Activated CD4-positive, alpha-beta memory T cell treated with anti-CD3 and anti-CD28 coated beads for 36 hours (primary cell): ENCODE measurements at regions not wholly inside any gene's neighbourhood (a gene's known extent, or its start where the extent isn't known, plus 50 kb on each side); places are given as distances from the start of the nearest gene placed in this dataset.

ENCODE experiments used
- CTCF ChIA-PET: fragments of 350-600 bp; sonication (Branson Sonifier 250); formaldehyde crosslinking; loops from one replicate; lab custom pipeline; 2021; ENCODE audit warnings: antibody characterized with exemption, inconsistent platforms; lab: Charles Lee
- POLR2A ChIA-PET: fragments of 350-600 bp; sonication (Branson Sonifier 250); formaldehyde crosslinking; loops from one replicate; lab custom pipeline; 2021; ENCODE audit warnings: antibody characterized with exemption; lab: Charles Lee
- DNase-seq: peaks from one replicate; pipeline ENCODE4 v3.0.0-alpha.2; 2020
- H3K27ac Mint-ChIP-seq: one replicate; pipeline ENCODE4 v1.8.0; 2021; ENCODE audit warnings: mixed read lengths
- H3K27me3 Mint-ChIP-seq: one replicate; pipeline ENCODE4 v1.8.0; 2021; ENCODE audit warnings: mixed read lengths
- H3K36me3 Mint-ChIP-seq: one replicate; pipeline ENCODE4 v1.8.0; 2021; ENCODE audit warnings: mixed read lengths
- H3K4me1 Mint-ChIP-seq: one replicate; pipeline ENCODE4 v1.8.0; 2021; ENCODE audit warnings: low read depth, mixed read lengths
- H3K4me3 Mint-ChIP-seq: one replicate; pipeline ENCODE4 v1.8.0; 2021; ENCODE audit warnings: mild to moderate bottlenecking, mixed read lengths
- H3K9me3 Mint-ChIP-seq: one replicate; pipeline ENCODE4 v1.8.0; 2021; ENCODE audit warnings: mixed read lengths
- intact Hi-C: fragments of 100-400 bp; cut with micrococcal nuclease; formaldehyde crosslinking; loops from one replicate; pipeline ENCODE4 v1.15.1; 2023

DNA sequence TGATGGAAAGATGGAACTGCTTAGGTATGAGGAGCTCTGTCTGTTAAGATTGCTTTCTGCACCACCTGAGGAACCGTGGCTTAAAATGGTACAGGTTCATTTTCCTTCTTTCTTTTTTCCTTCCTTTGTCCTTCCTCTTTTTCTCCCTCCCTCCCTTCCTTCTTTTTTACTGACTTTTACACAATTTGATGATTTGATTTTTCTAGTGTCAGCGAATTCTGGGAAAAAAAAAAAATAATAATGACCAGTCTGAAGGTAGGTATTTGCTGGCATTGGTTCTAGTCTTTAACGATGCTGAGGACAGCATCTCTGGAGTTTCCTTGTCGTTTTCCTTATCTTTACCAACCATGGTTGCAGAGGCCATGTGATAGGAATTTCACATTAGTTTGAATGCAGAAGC is 613.5 kb downstream of the EDEM1 start:
- Mint-ChIP-seq H3K4me1 (no peaks in the 10 kb centered on the region), H3K36me3 (no peaks in the 10 kb centered on the region), H3K27ac (no peak overlapping the region), H3K9me3 (peaks cover 2% of the 10 kb centered on the region), H3K4me3 (no peak overlapping the region), H3K27me3 (no peaks in the 10 kb centered on the region)
- DNase-seq = no peak
- ChIA-PET POLR2A (no interaction called here), CTCF (no interaction called here)
- intact Hi-C loops = no loop called here

DNA sequence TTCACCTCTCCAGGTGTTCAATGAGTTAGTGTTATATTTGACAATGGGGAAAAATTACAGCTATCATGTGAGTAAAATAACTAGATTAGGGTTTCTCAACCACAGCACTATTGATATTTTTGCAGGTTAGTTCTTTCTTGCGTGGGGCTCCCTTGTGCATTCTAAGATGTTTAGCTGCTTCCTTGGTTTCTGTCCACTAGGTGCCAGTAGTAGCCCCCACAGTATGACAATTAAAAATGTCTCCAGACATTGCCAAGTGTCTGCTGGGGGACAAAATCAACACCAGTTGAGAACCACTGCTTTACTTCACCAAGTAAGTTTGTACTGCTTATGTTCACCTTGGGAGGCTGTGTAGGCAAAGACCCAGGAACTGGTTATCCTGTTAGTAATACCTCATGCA is 618.7 kb downstream of the EDEM1 start:
- H3K4me3 Mint-ChIP-seq = no peak overlapping the region
- H3K4me1 Mint-ChIP-seq = no peaks in the 10 kb centered on the region
- POLR2A ChIA-PET = no interaction called here
- intact Hi-C loops = no loop called here
- no peaks in the 10 kb centered on the region for H3K27me3 Mint-ChIP-seq
- no peak overlapping the region for H3K27ac Mint-ChIP-seq
- H3K36me3 Mint-ChIP-seq = no peaks in the 10 kb centered on the region
- CTCF ChIA-PET = no interaction called here
- DNase-seq = no peak
- peaks cover 2% of the 10 kb centered on the region for H3K9me3 Mint-ChIP-seq

DNA sequence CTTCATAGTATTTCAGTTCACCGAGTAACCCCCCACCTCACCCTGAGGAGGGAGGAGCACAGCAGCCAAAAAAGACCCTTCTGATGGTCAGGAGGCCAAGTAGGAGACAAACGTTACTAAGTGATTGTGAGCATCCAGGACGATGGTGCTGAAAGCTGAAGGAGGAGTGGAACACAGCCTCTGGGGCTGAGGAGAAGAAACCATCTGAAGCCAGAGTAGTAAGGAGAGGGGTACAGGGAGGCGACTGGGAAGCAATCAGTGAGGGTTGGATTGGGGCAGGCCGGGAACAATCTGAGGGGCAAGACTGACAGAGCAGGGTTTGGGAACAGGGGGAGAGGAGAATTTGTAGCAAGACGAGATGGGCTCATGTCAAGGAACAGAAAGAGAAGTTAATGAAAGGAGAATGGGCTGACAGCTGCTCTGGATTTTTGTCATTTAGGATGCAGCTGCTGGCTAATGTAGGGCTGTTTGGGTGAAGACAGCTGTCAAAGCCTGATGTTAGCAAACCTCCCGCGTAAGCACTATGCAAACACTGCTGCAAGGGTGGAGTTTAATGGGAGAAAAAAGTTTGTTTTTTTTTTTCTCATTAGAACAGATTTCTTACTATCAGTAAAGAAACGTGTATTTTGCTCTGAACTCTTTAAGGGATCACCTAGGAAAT is 622.2 kb downstream of the EDEM1 start:
- H3K27me3 Mint-ChIP-seq = no peaks in the 10 kb centered on the region
- H3K4me1 Mint-ChIP-seq = no peaks in the 10 kb centered on the region
- no peak overlapping the region for H3K27ac Mint-ChIP-seq
- no peaks in the 10 kb centered on the region for H3K36me3 Mint-ChIP-seq
- intact Hi-C loops = no loop called here
- H3K4me3 Mint-ChIP-seq = no peak overlapping the region
- POLR2A ChIA-PET = no interaction called here
- H3K9me3 Mint-ChIP-seq = no peaks in the 10 kb centered on the region
- CTCF ChIA-PET = no interaction called here
- DNase-seq = no peak

DNA sequence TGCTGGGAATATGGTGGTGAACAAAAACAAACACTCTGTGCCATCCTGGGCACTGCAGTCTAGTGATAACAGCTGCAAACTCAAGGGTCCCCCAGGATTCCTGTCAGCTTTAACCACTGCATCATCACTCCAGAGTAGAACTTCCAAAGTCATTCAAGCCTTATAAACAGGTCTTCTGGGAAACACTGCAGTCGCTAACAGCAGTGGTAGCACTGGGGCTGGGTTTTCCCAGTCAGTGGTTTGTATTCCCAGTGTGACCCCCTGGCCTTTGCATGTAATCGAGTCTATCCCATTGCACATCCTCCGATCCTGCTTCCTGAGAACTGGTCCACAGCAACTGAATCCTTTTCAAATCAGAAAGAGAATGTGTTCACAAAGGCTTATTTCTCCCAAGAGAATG is 623.5 kb downstream of the EDEM1 start:
- no peaks in the 10 kb centered on the region for H3K9me3 Mint-ChIP-seq
- ChIA-PET POLR2A (no interaction called here), CTCF (no interaction called here)
- no peak overlapping the region for H3K4me3 Mint-ChIP-seq
- no peaks in the 10 kb centered on the region for H3K36me3 Mint-ChIP-seq
- DNase-seq = no peak
- H3K27ac Mint-ChIP-seq = no peak overlapping the region
- intact Hi-C loops = no loop called here
- no peaks in the 10 kb centered on the region for H3K27me3 Mint-ChIP-seq
- H3K4me1 Mint-ChIP-seq = no peaks in the 10 kb centered on the region

DNA sequence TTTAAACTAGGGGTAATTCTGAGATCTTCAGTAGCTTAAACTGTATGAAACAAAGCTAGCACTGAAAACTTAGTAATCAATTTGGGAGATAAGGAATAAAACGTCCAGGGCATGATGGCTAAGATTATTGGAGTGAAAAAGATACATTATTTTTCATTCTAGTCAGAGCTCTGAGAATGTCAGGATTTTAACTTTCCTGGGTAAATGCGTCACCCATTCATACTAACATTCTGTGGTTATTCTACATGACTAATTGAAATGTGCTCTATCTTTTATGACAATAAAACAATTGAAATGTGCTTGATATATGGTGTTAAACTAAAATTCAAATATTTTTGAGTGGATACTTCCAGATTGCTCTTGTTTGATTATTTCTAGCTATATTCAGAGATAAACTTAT is 626.0 kb downstream of the EDEM1 start:
- Mint-ChIP-seq H3K27ac (no peak overlapping the region), H3K9me3 (no peaks in the 10 kb centered on the region), H3K36me3 (no peaks in the 10 kb centered on the region), H3K4me1 (no peaks in the 10 kb centered on the region), H3K4me3 (no peak overlapping the region), H3K27me3 (no peaks in the 10 kb centered on the region)
- ChIA-PET CTCF (no interaction called here), POLR2A (no interaction called here)
- intact Hi-C loops = no loop called here
- no peak for DNase-seq

DNA sequence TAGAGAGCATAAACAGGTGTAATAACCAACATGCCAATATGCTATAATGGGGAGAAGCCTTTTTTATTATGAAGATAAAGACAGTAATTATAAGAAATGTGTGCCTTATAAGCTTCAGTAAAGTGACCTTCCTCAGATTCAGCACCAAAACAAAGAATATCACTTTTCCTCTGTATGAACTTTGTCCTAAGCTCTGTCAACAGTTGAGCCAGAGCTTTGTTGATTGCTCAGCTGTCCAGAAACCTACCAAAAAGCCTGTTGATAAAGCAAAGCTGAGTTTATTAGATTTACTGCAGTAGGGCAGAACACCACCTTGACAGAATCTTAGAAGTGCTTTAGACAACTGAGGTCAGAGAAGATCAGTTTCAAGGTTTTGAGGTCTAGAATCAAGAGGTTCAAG is 635.3 kb downstream of the EDEM1 start:
- H3K4me3 Mint-ChIP-seq = no peak overlapping the region
- H3K27ac Mint-ChIP-seq = no peak overlapping the region
- no peak for DNase-seq
- H3K27me3 Mint-ChIP-seq = no peaks in the 10 kb centered on the region
- intact Hi-C loops = no loop called here
- CTCF ChIA-PET = no interaction called here
- POLR2A ChIA-PET = no interaction called here
- H3K36me3 Mint-ChIP-seq = no peaks in the 10 kb centered on the region
- H3K4me1 Mint-ChIP-seq = no peaks in the 10 kb centered on the region
- H3K9me3 Mint-ChIP-seq = peaks cover 4% of the 10 kb centered on the region

DNA sequence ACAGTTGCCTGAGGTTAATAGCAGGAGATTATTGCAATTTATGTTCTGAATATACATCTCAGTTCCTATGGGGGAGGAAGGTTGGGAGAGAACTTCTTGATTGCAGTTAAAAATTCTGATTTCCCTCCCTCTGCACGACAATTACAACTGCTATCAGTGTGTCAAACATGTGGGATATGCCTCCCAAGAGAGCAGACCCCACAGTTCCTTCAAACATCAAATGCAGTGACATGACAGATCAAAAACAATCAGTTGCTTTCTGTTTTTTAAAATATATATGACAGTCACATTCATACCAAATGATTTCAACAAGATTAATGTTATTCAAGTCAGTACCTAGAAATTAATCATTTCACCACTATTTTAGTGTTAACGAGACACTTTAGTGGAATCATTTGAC is 639.0 kb downstream of the EDEM1 start:
- intact Hi-C loops = no loop called here
- no peak for DNase-seq
- H3K4me3 Mint-ChIP-seq = no peak overlapping the region
- ChIA-PET POLR2A (no interaction called here), CTCF (no interaction called here)
- peaks cover 4% of the 10 kb centered on the region for H3K9me3 Mint-ChIP-seq
- H3K4me1 Mint-ChIP-seq = no peaks in the 10 kb centered on the region
- no peak overlapping the region for H3K27ac Mint-ChIP-seq
- H3K36me3 Mint-ChIP-seq = no peaks in the 10 kb centered on the region
- H3K27me3 Mint-ChIP-seq = no peaks in the 10 kb centered on the region

DNA sequence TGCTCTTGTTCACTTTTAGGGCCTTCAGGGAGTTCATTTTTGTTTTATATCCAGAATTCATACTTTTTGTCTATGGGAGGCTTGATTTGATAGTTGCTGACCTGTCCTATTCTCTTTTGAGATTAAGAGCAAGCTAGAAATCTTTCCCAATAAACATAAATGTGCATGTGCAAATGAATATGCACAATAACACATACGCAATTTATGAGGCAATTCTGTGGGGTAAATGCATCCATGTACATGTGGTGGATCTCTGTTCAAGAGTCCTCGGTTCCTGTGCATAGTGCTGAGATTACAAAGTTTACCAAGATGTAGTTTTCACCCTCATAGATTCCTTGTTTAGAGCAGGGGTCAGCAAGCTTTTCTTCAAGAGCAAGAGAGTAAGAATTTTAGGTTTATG is 640.7 kb downstream of the EDEM1 start:
- Mint-ChIP-seq H3K9me3 (peaks cover 4% of the 10 kb centered on the region), H3K27me3 (no peaks in the 10 kb centered on the region), H3K36me3 (no peaks in the 10 kb centered on the region), H3K4me3 (no peak overlapping the region), H3K27ac (no peak overlapping the region), H3K4me1 (no peaks in the 10 kb centered on the region)
- DNase-seq = no peak
- POLR2A ChIA-PET = no interaction called here
- CTCF ChIA-PET = no interaction called here
- intact Hi-C loops = no loop called here

DNA sequence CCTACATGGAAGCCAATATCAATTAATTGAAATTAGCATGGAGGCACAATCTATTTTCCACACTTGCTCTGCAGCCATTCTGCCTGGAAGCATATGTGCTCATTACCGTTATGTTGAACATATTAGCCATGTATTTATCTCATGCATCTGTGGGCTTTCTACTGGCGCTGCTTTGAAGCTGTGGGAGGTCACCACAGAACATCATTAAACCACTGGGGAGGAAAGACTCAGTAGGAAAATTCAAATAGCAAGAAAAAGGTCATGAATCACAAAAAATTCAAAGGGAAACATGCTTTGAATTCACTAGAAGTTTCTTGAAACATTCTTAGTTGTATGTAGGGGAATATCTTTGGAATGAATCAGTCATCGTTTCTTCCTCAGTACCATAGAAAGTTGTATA is 652.5 kb downstream of the EDEM1 start:
- Mint-ChIP-seq H3K4me3 (no peak overlapping the region), H3K27ac (no peak overlapping the region), H3K27me3 (no peaks in the 10 kb centered on the region), H3K36me3 (no peaks in the 10 kb centered on the region), H3K9me3 (no peaks in the 10 kb centered on the region), H3K4me1 (no peaks in the 10 kb centered on the region)
- DNase-seq = no peak
- intact Hi-C loops = no loop called here
- ChIA-PET CTCF (no interaction called here), POLR2A (no interaction called here)

DNA sequence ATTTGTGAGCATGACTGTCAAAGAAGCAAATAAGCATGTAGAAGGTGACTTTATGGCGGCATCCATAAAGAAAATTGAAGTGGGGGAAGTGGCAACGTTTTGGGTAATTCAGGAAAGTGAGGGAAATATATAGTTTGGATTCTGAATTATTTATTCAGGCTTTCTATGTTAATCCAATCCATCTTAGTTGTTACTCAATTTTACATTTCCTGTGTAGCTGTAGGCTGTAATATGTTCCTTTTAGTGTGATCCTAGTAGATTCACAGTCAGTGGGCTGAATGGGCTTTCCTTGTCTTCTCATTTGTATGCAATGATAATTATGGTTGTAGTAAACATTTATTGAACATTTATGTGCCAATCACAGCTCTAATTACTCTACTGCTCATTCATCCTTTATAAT is 654.1 kb downstream of the EDEM1 start:
- Mint-ChIP-seq H3K36me3 (no peaks in the 10 kb centered on the region), H3K4me1 (no peaks in the 10 kb centered on the region), H3K27ac (no peak overlapping the region), H3K9me3 (no peaks in the 10 kb centered on the region), H3K27me3 (no peaks in the 10 kb centered on the region), H3K4me3 (no peak overlapping the region)
- CTCF ChIA-PET = no interaction called here
- intact Hi-C loops = no loop called here
- DNase-seq = no peak
- POLR2A ChIA-PET = no interaction called here

DNA sequence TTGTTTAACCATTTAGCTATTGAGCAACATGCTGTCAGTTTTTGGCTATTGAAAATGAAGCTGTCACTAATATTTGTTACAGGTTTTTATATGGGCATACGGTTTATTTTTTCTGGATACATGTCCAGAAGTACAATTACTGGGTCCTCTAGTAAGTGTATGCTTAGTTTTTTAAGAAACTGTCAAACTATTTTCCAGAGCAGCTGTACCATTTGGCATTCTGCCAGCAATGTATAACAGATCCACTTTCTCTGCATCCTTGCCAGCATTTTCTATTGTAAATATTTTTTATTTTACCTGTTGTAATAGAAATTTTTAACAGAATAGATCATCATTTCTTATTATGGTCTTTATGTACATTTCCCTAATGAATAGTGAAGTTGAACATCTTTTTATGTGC is 658.8 kb downstream of the EDEM1 start:
- H3K27me3 Mint-ChIP-seq = no peaks in the 10 kb centered on the region
- no peak overlapping the region for H3K4me3 Mint-ChIP-seq
- no peaks in the 10 kb centered on the region for H3K36me3 Mint-ChIP-seq
- intact Hi-C loops = no loop called here
- no peaks in the 10 kb centered on the region for H3K4me1 Mint-ChIP-seq
- ChIA-PET CTCF (no interaction called here), POLR2A (no interaction called here)
- no peak for DNase-seq
- H3K9me3 Mint-ChIP-seq = no peaks in the 10 kb centered on the region
- no peak overlapping the region for H3K27ac Mint-ChIP-seq

DNA sequence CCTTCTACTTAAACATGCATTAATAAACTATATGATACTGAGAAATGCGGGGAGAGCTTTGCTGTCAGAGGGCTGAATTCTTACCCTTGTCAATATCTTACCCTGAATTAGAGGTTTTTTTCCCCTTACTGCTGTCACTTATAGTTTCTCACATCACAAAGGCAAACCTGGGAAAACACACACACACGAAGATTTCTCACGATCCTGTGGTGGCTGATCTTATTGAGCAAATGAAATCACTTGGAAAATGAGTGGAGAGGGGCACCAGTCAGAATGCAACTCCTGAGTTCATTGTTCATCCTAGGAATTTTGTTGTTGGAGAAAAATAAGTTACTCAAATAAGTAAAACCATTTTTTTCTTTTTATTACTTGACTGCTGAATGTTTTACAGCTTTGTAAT is 673.6 kb downstream of the EDEM1 start:
- no peaks in the 10 kb centered on the region for H3K9me3 Mint-ChIP-seq
- no peaks in the 10 kb centered on the region for H3K36me3 Mint-ChIP-seq
- H3K27ac Mint-ChIP-seq = no peak overlapping the region
- H3K4me1 Mint-ChIP-seq = no peaks in the 10 kb centered on the region
- DNase-seq = no peak
- intact Hi-C loops = no loop called here
- no peak overlapping the region for H3K4me3 Mint-ChIP-seq
- ChIA-PET POLR2A (no interaction called here), CTCF (no interaction called here)
- H3K27me3 Mint-ChIP-seq = no peaks in the 10 kb centered on the region

DNA sequence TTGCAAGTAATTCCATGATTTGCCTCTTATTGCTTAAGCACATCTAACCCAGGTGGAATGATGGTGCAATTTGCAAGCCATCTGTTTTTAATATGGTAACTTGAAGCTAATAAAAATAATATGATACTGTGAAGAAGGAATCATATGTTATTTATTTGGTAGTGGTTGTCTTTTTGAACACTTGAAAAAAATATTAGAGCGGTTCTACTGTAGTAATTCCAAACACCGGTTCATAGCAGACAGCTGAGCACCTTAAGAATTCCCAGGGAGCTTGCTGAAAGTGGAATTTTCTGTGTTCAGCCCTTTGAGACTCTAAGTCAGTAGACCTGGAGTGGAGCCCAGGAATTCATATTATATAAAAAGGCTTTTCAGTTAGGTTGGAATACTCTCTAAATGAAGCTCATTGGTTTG is 687.4 kb downstream of the EDEM1 start:
- Mint-ChIP-seq H3K27me3 (no peaks in the 10 kb centered on the region), H3K4me1 (no peaks in the 10 kb centered on the region), H3K9me3 (peaks cover 3% of the 10 kb centered on the region), H3K36me3 (no peaks in the 10 kb centered on the region), H3K27ac (no peak overlapping the region), H3K4me3 (no peak overlapping the region)
- ChIA-PET POLR2A (no interaction called here), CTCF (no interaction called here)
- no peak for DNase-seq
- intact Hi-C loops = no loop called here
